DOHH2 (cell line): ENCODE measurements at regions not wholly inside any gene's neighbourhood (a gene's known extent, or its start where the extent isn't known, plus 50 kb on each side); places are given as distances from the start of the nearest gene placed in this dataset.

ENCODE experiments used
- H3F3A ChIP-seq: fragments of 200-600 bp; sonication (generic), shearing (Covaris generic); 2 replicates; pipeline ENCODE4 v1.6.0; 2016; ENCODE audit warnings: antibody characterized with exemption, mild to moderate bottlenecking; ENCODE audit not compliant: control insufficient read depth, insufficient read depth
- H3K27ac ChIP-seq: fragments of 200-600 bp; sonication (generic); 2 replicates; pipeline ENCODE4 v1.5.1; 2014; ENCODE audit warnings: low read depth, mild to moderate bottlenecking, low read length, moderate library complexity
- H3K27me3 ChIP-seq: fragments of 200-600 bp; sonication (generic); 2 replicates; pipeline ENCODE4 v1.6.1; 2014; ENCODE audit warnings: mild to moderate bottlenecking, low read length, mixed read lengths; ENCODE audit not compliant: control insufficient read depth
- H3K36me3 ChIP-seq: fragments of 200-600 bp; sonication (generic); 2 replicates; pipeline ENCODE4 v1.6.1; 2014; ENCODE audit warnings: mild to moderate bottlenecking, low read length, moderate library complexity, mixed read lengths; ENCODE audit not compliant: control insufficient read depth
- H3K4me1 ChIP-seq: fragments of 200-600 bp; sonication (generic); 2 replicates; pipeline ENCODE4 v1.6.1; 2014; ENCODE audit warnings: mild to moderate bottlenecking, low read length, mixed read lengths; ENCODE audit not compliant: control insufficient read depth
- H3K4me2 ChIP-seq: fragments of 200-600 bp; sonication (generic); 2 replicates; pipeline ENCODE4 v1.6.0; 2014; ENCODE audit warnings: mild to moderate bottlenecking, low read length, moderate library complexity
- H3K4me3 ChIP-seq: fragments of 200-600 bp; sonication (generic); 2 replicates; pipeline ENCODE4 v1.5.1; 2014; ENCODE audit warnings: mild to moderate bottlenecking, low read length, mixed read lengths
- H3K79me2 ChIP-seq: fragments of 200-600 bp; sonication (generic); 2 replicates; pipeline ENCODE4 v1.6.1; 2014; ENCODE audit warnings: mild to moderate bottlenecking, low read length, mixed read lengths; ENCODE audit not compliant: control insufficient read depth
- H3K9me2 ChIP-seq: fragments of 200-600 bp; sonication (generic); replicated peaks from 2 replicates; pipeline ENCODE4 v1.6.1; 2014; ENCODE audit warnings: mild to moderate bottlenecking, low read length, mixed read lengths; ENCODE audit not compliant: control insufficient read depth
- H3K9me3 ChIP-seq: fragments of 200-600 bp; sonication (generic); 2 replicates; pipeline ENCODE4 v1.6.1; 2014; ENCODE audit warnings: antibody characterized with exemption, low read length, mixed read lengths; ENCODE audit not compliant: control insufficient read depth, insufficient read depth
- H4K20me1 ChIP-seq: fragments of 200-600 bp; sonication (generic); 2 replicates; pipeline ENCODE4 v1.6.0; 2014; ENCODE audit warnings: low read depth, mild to moderate bottlenecking, antibody characterized with exemption, low read length, moderate library complexity; ENCODE audit not compliant: control insufficient read depth, insufficient read depth
- CTCF ChIP-seq: fragments of 200-600 bp; sonication (generic); IDR thresholded peaks from one replicate; pipeline ENCODE4 v1.5.1; 2014; ENCODE audit warnings: antibody characterized with exemption, mild to moderate bottlenecking, low read depth, low read length; ENCODE audit not compliant: poor library complexity, severe bottlenecking
- EZH2phosphoT487 ChIP-seq: fragments of 200-600 bp; sonication (generic); IDR thresholded peaks from 2 replicates; pipeline ENCODE4 v1.6.1; 2017; ENCODE audit warnings: borderline replicate concordance, mild to moderate bottlenecking, antibody characterized with exemption, low read length, moderate library complexity, mixed read lengths

DNA sequence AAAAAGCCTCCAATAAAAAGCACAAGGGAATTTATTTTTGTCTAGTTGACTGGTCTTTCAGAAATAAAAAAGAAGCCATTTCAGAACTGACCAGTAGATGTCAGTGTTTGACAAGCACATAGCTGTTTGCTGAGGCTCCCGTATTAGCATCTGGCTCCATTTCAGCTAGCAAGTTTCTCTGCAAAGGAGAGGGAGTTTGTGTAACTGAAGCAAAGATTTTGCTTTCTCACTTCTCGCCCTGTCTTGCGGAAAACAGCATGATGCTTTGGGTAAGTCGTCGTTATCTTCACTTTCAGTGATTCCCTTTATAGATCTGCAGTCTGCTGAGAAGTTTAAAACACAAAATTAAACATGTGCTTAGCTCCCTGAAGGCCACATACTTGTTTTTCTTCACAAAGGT, 85.5 kb downstream of the CT47B1 start:
- Histone ChIP-seq H3K9me2 (no peaks in the 10 kb centered on the region), H3K4me3 (no peak overlapping the region), H4K20me1 (no peaks in the 10 kb centered on the region), H3K4me1 (peaks cover 17% of the 10 kb centered on the region), H3F3A (no peaks in the 10 kb centered on the region), H3K4me2 (peak overlapping the region; percentile 21), H3K27ac (no peak overlapping the region), H3K36me3 (no peaks in the 10 kb centered on the region), H3K79me2 (no peaks in the 10 kb centered on the region), H3K9me3 (no peaks in the 10 kb centered on the region), H3K27me3 (no peaks in the 10 kb centered on the region)
- TF ChIP-seq EZH2phosphoT487 (no peak), CTCF (peak; percentile 58)

DNA sequence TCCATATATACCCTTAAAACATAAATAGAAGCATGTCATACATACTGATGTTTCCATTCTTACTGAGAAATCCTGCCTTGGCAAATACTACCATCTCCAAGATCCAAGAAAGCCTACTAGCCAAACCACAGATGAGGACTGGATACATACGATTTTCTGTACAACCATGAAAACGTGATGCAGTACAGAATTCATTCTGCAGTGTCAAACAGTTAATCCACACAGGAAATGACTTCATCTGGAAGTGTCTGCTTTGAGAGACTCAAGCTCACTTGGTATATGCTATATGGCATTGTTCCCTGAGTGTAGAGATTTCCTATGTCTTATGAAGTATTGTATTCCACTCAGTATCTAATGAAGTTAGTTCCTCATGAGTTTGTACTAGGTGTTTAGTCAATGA, 94.3 kb downstream of the CT47B1 start:
- H3K4me1 ChIP-seq: no peaks in the 10 kb centered on the region
- no peaks in the 10 kb centered on the region for H3K36me3 ChIP-seq
- H3K27ac ChIP-seq: no peak overlapping the region
- H3K27me3 ChIP-seq: no peaks in the 10 kb centered on the region
- TF ChIP-seq CTCF: no peak
- no peak for TF ChIP-seq EZH2phosphoT487
- H3K79me2 ChIP-seq: no peaks in the 10 kb centered on the region
- no peaks in the 10 kb centered on the region for H4K20me1 ChIP-seq
- H3F3A ChIP-seq: no peaks in the 10 kb centered on the region
- H3K4me3 ChIP-seq: no peak overlapping the region
- H3K9me2 ChIP-seq: no peaks in the 10 kb centered on the region
- H3K4me2 ChIP-seq: no peak overlapping the region
- no peaks in the 10 kb centered on the region for H3K9me3 ChIP-seq

DNA sequence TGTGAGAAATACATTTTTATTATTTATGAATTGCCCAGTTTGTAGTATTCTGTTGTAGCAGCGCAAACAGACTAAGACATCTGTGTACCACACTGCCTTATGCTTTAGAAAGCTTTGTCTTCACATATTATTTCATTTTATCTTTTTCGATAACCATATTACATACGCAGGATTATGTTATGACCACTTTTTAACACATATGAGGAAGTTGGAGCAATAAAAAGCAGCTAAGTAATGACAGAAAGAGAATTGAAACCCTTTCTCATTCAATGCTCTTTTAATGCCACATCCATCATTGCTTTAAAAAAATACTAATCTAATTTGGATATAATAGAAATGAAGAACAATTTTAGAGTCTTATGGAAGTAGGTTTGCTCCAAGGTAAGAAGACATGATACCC, 99.7 kb downstream of the CT47B1 start:
- Histone ChIP-seq H3K27me3 (no peaks in the 10 kb centered on the region), H4K20me1 (no peaks in the 10 kb centered on the region), H3F3A (no peaks in the 10 kb centered on the region), H3K27ac (no peak overlapping the region), H3K9me2 (no peaks in the 10 kb centered on the region), H3K36me3 (no peaks in the 10 kb centered on the region), H3K4me2 (no peak overlapping the region), H3K79me2 (no peaks in the 10 kb centered on the region), H3K9me3 (no peaks in the 10 kb centered on the region), H3K4me1 (peaks cover 4% of the 10 kb centered on the region; the same call in 1 of the 2 replicates), H3K4me3 (no peak overlapping the region)
- TF ChIP-seq CTCF (no peak), EZH2phosphoT487 (no peak)

- Histone ChIP-seq H3K4me2 (no peak overlapping the region), H3K27me3 (no peaks in the 10 kb centered on the region), H3F3A (no peaks in the 10 kb centered on the region), H3K4me1 (peaks cover 15% of the 10 kb centered on the region), H3K9me3 (no peaks in the 10 kb centered on the region), H3K79me2 (no peaks in the 10 kb centered on the region), H3K4me3 (no peak overlapping the region), H4K20me1 (no peaks in the 10 kb centered on the region), H3K27ac (no peak overlapping the region), H3K36me3 (no peaks in the 10 kb centered on the region), H3K9me2 (no peaks in the 10 kb centered on the region)
- TF ChIP-seq EZH2phosphoT487 (no peak), CTCF (no peak)
Measured at GRCh38 chrX:120774606-120775005, 101.1 kb downstream of the CT47B1 start.
